ENCODE measurements at regions not wholly inside any gene's neighbourhood (a gene's known extent, or its start where the extent isn't known, plus 50 kb on each side); places are given as distances from the start of the nearest gene placed in this dataset.

DNA sequence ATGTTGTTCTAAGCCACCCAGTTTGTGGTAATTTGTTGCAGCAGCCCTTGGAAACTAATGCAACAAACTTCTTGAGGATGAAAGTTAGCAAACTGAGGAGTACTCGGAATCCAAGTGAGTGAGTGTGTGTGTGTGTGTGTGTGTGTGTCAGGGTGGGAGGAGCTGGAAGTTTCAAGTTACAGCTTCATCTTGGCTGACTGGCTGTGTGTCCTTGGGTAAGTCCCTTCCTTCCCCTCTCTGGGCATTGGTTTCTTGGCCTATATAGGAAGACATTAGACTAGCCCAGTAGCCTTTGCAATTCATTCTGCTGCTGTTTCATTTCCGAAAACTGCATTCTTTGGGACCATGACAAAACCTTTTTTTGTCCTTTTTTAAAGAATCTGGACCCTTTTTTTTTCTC lies 157.2 kb downstream of the MELK start:
- H4K8ac ChIP-seq (replicated peaks; ENCODE audit: insufficient read length, low read depth, low read length): no peak overlapping the region
- no peak overlapping the region for H3K23ac ChIP-seq (ENCODE audit: insufficient read length, low read depth, low read length)
- 0 out of 2 replicates have a peak, but pooled peaks cover 9% of the 10 kb centered on the region for H3K4me1 ChIP-seq (ENCODE audit: insufficient read depth, low read length)
- no peak overlapping the region for H3K56ac ChIP-seq (ENCODE audit: insufficient read length, low read depth, low read length)
- no peaks in the 10 kb centered on the region for H3K23me2 ChIP-seq (ENCODE audit: insufficient read length, low read depth, low read length, poor library complexity, severe bottlenecking)
- no peak overlapping the region for H3K27ac ChIP-seq (ENCODE audit: insufficient read length, low read depth, low read length)
- TF ChIP-seq, protein P1, sequence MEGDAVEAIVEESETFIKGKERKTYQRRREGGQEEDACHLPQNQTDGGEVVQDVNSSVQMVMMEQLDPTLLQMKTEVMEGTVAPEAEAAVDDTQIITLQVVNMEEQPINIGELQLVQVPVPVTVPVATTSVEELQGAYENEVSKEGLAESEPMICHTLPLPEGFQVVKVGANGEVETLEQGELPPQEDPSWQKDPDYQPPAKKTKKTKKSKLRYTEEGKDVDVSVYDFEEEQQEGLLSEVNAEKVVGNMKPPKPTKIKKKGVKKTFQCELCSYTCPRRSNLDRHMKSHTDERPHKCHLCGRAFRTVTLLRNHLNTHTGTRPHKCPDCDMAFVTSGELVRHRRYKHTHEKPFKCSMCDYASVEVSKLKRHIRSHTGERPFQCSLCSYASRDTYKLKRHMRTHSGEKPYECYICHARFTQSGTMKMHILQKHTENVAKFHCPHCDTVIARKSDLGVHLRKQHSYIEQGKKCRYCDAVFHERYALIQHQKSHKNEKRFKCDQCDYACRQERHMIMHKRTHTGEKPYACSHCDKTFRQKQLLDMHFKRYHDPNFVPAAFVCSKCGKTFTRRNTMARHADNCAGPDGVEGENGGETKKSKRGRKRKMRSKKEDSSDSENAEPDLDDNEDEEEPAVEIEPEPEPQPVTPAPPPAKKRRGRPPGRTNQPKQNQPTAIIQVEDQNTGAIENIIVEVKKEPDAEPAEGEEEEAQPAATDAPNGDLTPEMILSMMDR (conservative IDR thresholded peaks at IDR 0.05): no peak
- H3K14ac ChIP-seq (ENCODE audit: insufficient read depth, low read length): no peak overlapping the region
- H2AK5ac ChIP-seq (ENCODE audit: insufficient read length, low read length): no peak overlapping the region
- no peak overlapping the region for H4K5ac ChIP-seq (ENCODE audit: insufficient read length, low read depth, low read length)
- H3K79me1 ChIP-seq (ENCODE audit: insufficient read depth, low read depth, low read length, poor library complexity, severe bottlenecking): no peaks in the 10 kb centered on the region
- H3K9ac ChIP-seq (ENCODE audit: extremely low read depth, insufficient read length, low read length): no peak overlapping the region
- no peak overlapping the region for H3K18ac ChIP-seq (ENCODE audit: insufficient read length, low read depth, low read length)
- H3K27me3 Mint-ChIP-seq (ENCODE audit: low read depth): no peaks in the 10 kb centered on the region
- no peak overlapping the region for H3K4ac ChIP-seq (ENCODE audit: low read depth, low read length)
- no peaks in the 10 kb centered on the region for H3K9me3 ChIP-seq (ENCODE audit: control insufficient read depth, low read depth, low read length)
- no peak overlapping the region for H2BK5ac ChIP-seq (ENCODE audit: insufficient read length, low read length)
- no peak overlapping the region for H3K27ac Mint-ChIP-seq
- H3K27me3 ChIP-seq (ENCODE audit: insufficient read depth, low read length): no peaks in the 10 kb centered on the region
- no CpG with 5 or more reads among the region's 2 CpGs for WGBS (ENCODE audit: extremely low coverage, insufficient read length, low lambda C conversion rate)
- H3K79me2 ChIP-seq (ENCODE audit: insufficient read depth, low read length): no peaks in the 10 kb centered on the region
- no peak overlapping the region for H2BK20ac ChIP-seq (ENCODE audit: low read depth, low read length, poor library complexity, severe bottlenecking)
- H3K4me2 ChIP-seq (ENCODE audit: insufficient read depth, insufficient read length, low read length): no peak overlapping the region
- no peak overlapping the region for H2BK120ac ChIP-seq (ENCODE audit: low read depth, low read length, poor library complexity, severe bottlenecking)
- H3T11ph ChIP-seq (ENCODE audit: low read length): no peak overlapping the region
- H2AFZ ChIP-seq (ENCODE audit: low read length): no peak overlapping the region
- H3K36me3 Mint-ChIP-seq (ENCODE audit: insufficient read depth in 1 of 3, low read depth in 3 of 3): no peaks in the 10 kb centered on the region
- H3K4me3 Mint-ChIP-seq: no peak overlapping the region
- no peak overlapping the region for H2BK15ac ChIP-seq (ENCODE audit: low read depth, low read length)
- no peak overlapping the region for H2BK12ac ChIP-seq (ENCODE audit: insufficient read length, low read depth, low read length)
- H3K4me1 Mint-ChIP-seq: peaks cover 29 to 32% of the 10 kb centered on the region in 2 experiments
- DNase-seq: no peak
- no peaks in the 10 kb centered on the region for H3K9me3 Mint-ChIP-seq
- no peaks in the 10 kb centered on the region for H4K20me1 ChIP-seq (ENCODE audit: control insufficient read depth, insufficient read depth, insufficient read length)
- no peak overlapping the region for H4K91ac ChIP-seq (ENCODE audit: insufficient read length, low read depth, low read length)

All from H9 (cell line).